Effector memory CD4-positive, alpha-beta T cell (primary cell): ENCODE measurements at regions not wholly inside any gene's neighbourhood (a gene's known extent, or its start where the extent isn't known, plus 50 kb on each side); places are given as distances from the start of the nearest gene placed in this dataset.
"Not testable (repeated sequence)": the region's sequence is repeated elsewhere in the genome, so short reads cannot be mapped to it uniquely, and the experiment has no call there.

Experiments
- DNase-seq, 3 donors: peaks; one replicate each; pipeline ENCODE4 v3.0.0-alpha.2; 2020
- H3K27ac ChIP-seq: 2 replicates; pipeline ENCODE4 v1.7.0; 2013; ENCODE audit warnings: mild to moderate bottlenecking, low read length, moderate library complexity; ENCODE audit not compliant: insufficient read depth, poor library complexity, severe bottlenecking
- H3K27me3 ChIP-seq: replicated peaks from 2 replicates; pipeline ENCODE4 v1.7.0; 2013; ENCODE audit warnings: mild to moderate bottlenecking, low read length; ENCODE audit not compliant: insufficient read depth, control insufficient read depth, poor library complexity, severe bottlenecking
- H3K36me3 ChIP-seq: 2 replicates; pipeline ENCODE4 v1.7.0; 2013; ENCODE audit warnings: mild to moderate bottlenecking, low read length, moderate library complexity; ENCODE audit not compliant: control insufficient read depth, insufficient read depth
- H3K4me1 ChIP-seq: 2 replicates; pipeline ENCODE4 v1.7.0; 2013; ENCODE audit warnings: low read length, mild to moderate bottlenecking; ENCODE audit not compliant: control insufficient read depth, insufficient read depth, poor library complexity, severe bottlenecking
- H3K4me3 ChIP-seq: 2 replicates; pipeline ENCODE4 v1.7.0; 2013; ENCODE audit warnings: low read length, low read depth, mild to moderate bottlenecking; ENCODE audit not compliant: insufficient read depth, poor library complexity, severe bottlenecking
- H3K9me3 ChIP-seq: 2 replicates; pipeline ENCODE4 v1.7.0; 2013; ENCODE audit warnings: mild to moderate bottlenecking, low read length, moderate library complexity; ENCODE audit not compliant: control insufficient read depth

GRCh38 chr17:14723349-14723748 lies 422.5 kb downstream of the HS3ST3B1 start:
- not testable (repeated sequence) for H3K4me1 ChIP-seq, H3K4me3 ChIP-seq, H3K27me3 ChIP-seq, H3K9me3 ChIP-seq, DNase-seq, H3K36me3 ChIP-seq, H3K27ac ChIP-seq

- Histone ChIP-seq H3K4me3 (no peak overlapping the region), H3K9me3 (no peaks in the 10 kb centered on the region), H3K36me3 (no peaks in the 10 kb centered on the region), H3K4me1 (no peaks in the 10 kb centered on the region), H3K27ac (no peak overlapping the region), H3K27me3 (no peaks in the 10 kb centered on the region)
- DNase-seq, result no peak
These were observed 419.1 kb downstream of the HS3ST3B1 start for GRCh38 chr17:14719942-14720341.

GRCh38 chr17:14717859-14718258 lies 417.0 kb downstream of the HS3ST3B1 start:
- Histone ChIP-seq H3K9me3 (no peaks in the 10 kb centered on the region), H3K4me3 (no peak overlapping the region), H3K36me3 (no peaks in the 10 kb centered on the region), H3K27me3 (no peaks in the 10 kb centered on the region), H3K4me1 (no peaks in the 10 kb centered on the region), H3K27ac (no peak overlapping the region)
- no peak for DNase-seq

- DNase-seq, result no peak
These were observed 414.7 kb downstream of the HS3ST3B1 start for GRCh38 chr17:14715561-14715960.

GRCh38 chr17:14712611-14713021 lies 411.7 kb downstream of the HS3ST3B1 start:
- no peaks in the 10 kb centered on the region for H3K36me3 ChIP-seq
- H3K27me3 ChIP-seq, result no peaks in the 10 kb centered on the region
- H3K27ac ChIP-seq, result no peak overlapping the region
- no peak overlapping the region for H3K4me3 ChIP-seq
- no peaks in the 10 kb centered on the region for H3K4me1 ChIP-seq
- no peaks in the 10 kb centered on the region for H3K9me3 ChIP-seq
- DNase-seq, result no peak

More at GRCh38 chr17:14715561-14715960, 414.7 kb downstream of the HS3ST3B1 start:
- Histone ChIP-seq H3K4me1 (no peaks in the 10 kb centered on the region), H3K27ac (no peak overlapping the region), H3K36me3 (no peaks in the 10 kb centered on the region), H3K4me3 (no peak overlapping the region), H3K9me3 (no peaks in the 10 kb centered on the region), H3K27me3 (no peaks in the 10 kb centered on the region)

- H3K4me1 ChIP-seq, result no peaks in the 10 kb centered on the region
- H3K9me3 ChIP-seq, result no peaks in the 10 kb centered on the region
- no peak overlapping the region for H3K4me3 ChIP-seq
- no peak overlapping the region for H3K27ac ChIP-seq
- H3K36me3 ChIP-seq, result no peaks in the 10 kb centered on the region
- no peaks in the 10 kb centered on the region for H3K27me3 ChIP-seq
- no peak for DNase-seq
These were observed 403.2 kb downstream of the HS3ST3B1 start for GRCh38 chr17:14704121-14704520.

- Histone ChIP-seq H3K27me3 (no peaks in the 10 kb centered on the region), H3K4me1 (no peaks in the 10 kb centered on the region), H3K36me3 (no peaks in the 10 kb centered on the region), H3K9me3 (no peaks in the 10 kb centered on the region), H3K4me3 (no peak overlapping the region), H3K27ac (no peak overlapping the region)
- DNase-seq, result no peak
These were observed 401.0 kb downstream of the HS3ST3B1 start for GRCh38 chr17:14701886-14702285.

GRCh38 chr17:14699574-14700185 lies 398.8 kb downstream of the HS3ST3B1 start:
- Histone ChIP-seq H3K36me3 (no peaks in the 10 kb centered on the region), H3K4me1 (no peaks in the 10 kb centered on the region), H3K4me3 (no peak overlapping the region), H3K27ac (no peak overlapping the region), H3K9me3 (no peaks in the 10 kb centered on the region), H3K27me3 (no peaks in the 10 kb centered on the region)
- no peak for DNase-seq

- DNase-seq, result no peak
- Histone ChIP-seq H3K27ac (no peak overlapping the region), H3K9me3 (no peaks in the 10 kb centered on the region), H3K4me1 (no peaks in the 10 kb centered on the region), H3K27me3 (no peaks in the 10 kb centered on the region), H3K36me3 (no peaks in the 10 kb centered on the region), H3K4me3 (no peak overlapping the region)
These were observed 392.5 kb downstream of the HS3ST3B1 start for GRCh38 chr17:14693382-14693781.

- H3K9me3 ChIP-seq, result no peaks in the 10 kb centered on the region
- H3K27me3 ChIP-seq, result no peaks in the 10 kb centered on the region
- no peak for DNase-seq
- H3K27ac ChIP-seq, result no peak overlapping the region
- H3K36me3 ChIP-seq, result no peaks in the 10 kb centered on the region
- H3K4me3 ChIP-seq, result no peak overlapping the region
- H3K4me1 ChIP-seq, result no peaks in the 10 kb centered on the region
These were observed 389.8 kb downstream of the HS3ST3B1 start for GRCh38 chr17:14690704-14691103.
